WTC11 (cell line): ENCODE measurements at regions not wholly inside any gene's neighbourhood (a gene's known extent, or its start where the extent isn't known, plus 50 kb on each side); places are given as distances from the start of the nearest gene placed in this dataset.

Source experiments
- ATAC-seq: fragments of 200-7000 bp; cut with Tn5 transposase; 2 replicates; pipeline ENCODE4 v1.10.0; 2021; ENCODE audit warnings: mild to moderate bottlenecking, moderate library complexity
- CTCF ChIA-PET: fragments of 300-600 bp; sonication (Branson Sonifier 250); formaldehyde crosslinking; loops from one replicate; lab custom pipeline; 2021; ENCODE audit warnings: antibody characterized with exemption; lab: Charles Lee
- POLR2A ChIA-PET: fragments of 350-600 bp; sonication (Branson Sonifier 250); formaldehyde crosslinking; loops from one replicate; lab custom pipeline; 2021; ENCODE audit warnings: antibody characterized with exemption; lab: Charles Lee
- DNase-seq: peaks from one replicate; pipeline ENCODE4 v3.0.0; 2021; ENCODE audit warnings: low spot score
- H3K27ac Mint-ChIP-seq: 2 replicates; pipeline ENCODE4 v1.8.0; 2021; ENCODE audit warnings: mixed read lengths
- H3K27me3 Mint-ChIP-seq: 2 replicates; pipeline ENCODE4 v1.8.0; 2021; ENCODE audit warnings: low read depth, mild to moderate bottlenecking, moderate library complexity, mixed read lengths
- H3K36me3 Mint-ChIP-seq: 2 replicates; pipeline ENCODE4 v1.8.0; 2021; ENCODE audit warnings: mixed read lengths
- H3K4me1 Mint-ChIP-seq: 2 replicates; pipeline ENCODE4 v1.8.0; 2022; ENCODE audit warnings: mixed read lengths
- H3K4me3 Mint-ChIP-seq: 2 replicates; pipeline ENCODE4 v1.8.0; 2021; ENCODE audit warnings: mild to moderate bottlenecking, moderate library complexity, mixed read lengths
- H3K9me3 Mint-ChIP-seq: 2 replicates; pipeline ENCODE4 v1.8.0; 2021; ENCODE audit warnings: mixed read lengths
- NR2C2 ChIP-seq: sonication (generic); formaldehyde crosslinking; IDR thresholded peaks from 2 replicates; pipeline ENCODE4 v1.8.0; 2022; ENCODE audit warnings: mild to moderate bottlenecking, missing genetic modification reagents
- ZNF396 ChIP-seq: fragments of 250-450 bp; sonication (Bioruptor Pico); IDR thresholded peaks from 2 replicates; pipeline ENCODE4 v1.8.0; 2021; ENCODE audit warnings: mild to moderate bottlenecking, moderate library complexity, borderline replicate concordance
- ZNF423 ChIP-seq: fragments of 250-450 bp; sonication (Bioruptor Pico); IDR thresholded peaks from 2 replicates; pipeline ENCODE4 v2.1.2; 2022; ENCODE audit warnings: mild to moderate bottlenecking, moderate library complexity
- TF ChIP-seq, protein P1 (sequence below): sonication (generic); formaldehyde crosslinking; IDR thresholded peaks from 2 replicates; pipeline ENCODE4 v1.8.1; 2022; ENCODE audit warnings: mild to moderate bottlenecking, moderate library complexity, missing genetic modification reagents
- TF ChIP-seq, protein P2 (sequence below): sonication (generic); formaldehyde crosslinking; IDR thresholded peaks from 2 replicates; pipeline ENCODE4 v1.8.1; 2023; ENCODE audit warnings: mild to moderate bottlenecking, missing genetic modification reagents
- TF ChIP-seq, protein P3 (sequence below): fragments of 200-600 bp; IDR thresholded peaks from 2 replicates; pipeline ENCODE4 v1.8.0; 2022; ENCODE audit warnings: antibody characterized with exemption
- TF ChIP-seq, protein P4 (sequence below): sonication (generic); formaldehyde crosslinking; conservative IDR thresholded peaks from 2 replicates; pipeline ENCODE4 v1.8.1; 2022; ENCODE audit warnings: mild to moderate bottlenecking, missing genetic modification reagents
- TF ChIP-seq, protein P5 (sequence below): sonication (generic); formaldehyde crosslinking; IDR thresholded peaks from 2 replicates; pipeline ENCODE4 v1.8.1; 2023; ENCODE audit warnings: mild to moderate bottlenecking, missing genetic modification reagents, borderline replicate concordance
- TF ChIP-seq, protein P6 (sequence below): sonication (generic); formaldehyde crosslinking; IDR thresholded peaks from 2 replicates; pipeline ENCODE4 v1.8.1; 2022; ENCODE audit warnings: low read depth, missing genetic modification reagents, borderline replicate concordance
- TF ChIP-seq, protein P7 (sequence below): sonication (generic); formaldehyde crosslinking; IDR thresholded peaks from 2 replicates; pipeline ENCODE4 v1.8.0; 2022; ENCODE audit warnings: mild to moderate bottlenecking, missing genetic modification reagents
- TF ChIP-seq, protein P8 (sequence below): sonication (generic); formaldehyde crosslinking; IDR thresholded peaks from 2 replicates; pipeline ENCODE4 v1.8.1; 2023; ENCODE audit warnings: mild to moderate bottlenecking, missing genetic modification reagents
- TF ChIP-seq, protein P9 (sequence below): sonication (generic); formaldehyde crosslinking; IDR thresholded peaks from 2 replicates; pipeline ENCODE4 v1.8.1; 2023; ENCODE audit warnings: mild to moderate bottlenecking, missing genetic modification reagents, moderate library complexity

DNA sequence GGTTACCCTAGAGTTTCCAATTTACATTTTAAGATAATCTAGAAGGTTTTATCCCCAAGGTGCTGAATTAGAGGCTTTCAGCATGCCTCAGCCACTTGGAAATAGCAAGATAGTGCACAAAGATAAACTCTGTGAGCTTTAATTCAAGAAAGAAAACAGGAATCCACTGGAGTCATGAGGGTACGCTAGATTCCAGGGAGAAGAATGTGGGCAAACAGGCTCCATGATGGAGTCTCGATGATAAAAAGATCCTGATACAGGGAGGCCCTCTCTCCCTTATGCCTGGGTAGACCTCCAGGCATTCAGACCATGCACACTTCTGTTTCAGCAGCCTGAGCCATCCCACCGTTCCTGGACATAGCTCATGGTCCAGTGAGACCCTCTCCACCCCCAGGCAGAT is 344.6 kb upstream of the LCORL start:
- ATAC-seq (no peak), DNase-seq (no peak)
- Mint-ChIP-seq H3K36me3 (no peaks in the 10 kb centered on the region), H3K27me3 (no peaks in the 10 kb centered on the region), H3K9me3 (no peaks in the 10 kb centered on the region), H3K4me3 (no peak overlapping the region), H3K4me1 (no peaks in the 10 kb centered on the region), H3K27ac (no peak overlapping the region)
- CTCF ChIA-PET: no interaction called here
- POLR2A ChIA-PET: no interaction called here
- TF ChIP-seq, protein P1, sequence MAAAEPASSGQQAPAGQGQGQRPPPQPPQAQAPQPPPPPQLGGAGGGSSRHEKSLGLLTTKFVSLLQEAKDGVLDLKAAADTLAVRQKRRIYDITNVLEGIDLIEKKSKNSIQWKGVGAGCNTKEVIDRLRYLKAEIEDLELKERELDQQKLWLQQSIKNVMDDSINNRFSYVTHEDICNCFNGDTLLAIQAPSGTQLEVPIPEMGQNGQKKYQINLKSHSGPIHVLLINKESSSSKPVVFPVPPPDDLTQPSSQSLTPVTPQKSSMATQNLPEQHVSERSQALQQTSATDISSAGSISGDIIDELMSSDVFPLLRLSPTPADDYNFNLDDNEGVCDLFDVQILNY: no peak

DNA sequence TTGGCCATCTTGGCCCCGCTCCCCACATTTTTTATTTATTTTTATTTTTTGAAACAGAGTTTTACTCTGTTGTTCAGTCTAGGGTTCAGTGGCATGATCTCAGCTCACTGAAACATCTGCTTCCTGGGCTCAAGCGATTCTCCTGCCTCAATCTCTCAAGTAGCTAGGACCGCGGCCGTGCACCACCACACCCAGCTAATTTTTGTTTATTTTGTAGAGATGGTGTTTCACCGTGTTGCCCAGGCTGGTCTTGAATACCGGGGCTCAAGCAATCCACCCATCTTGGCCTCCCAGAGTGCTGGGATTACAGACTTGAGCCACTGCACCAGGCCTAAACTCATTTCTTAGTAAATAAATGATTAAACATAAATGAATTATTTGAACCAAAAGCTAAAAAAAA is 322.0 kb upstream of the LCORL start:
- H3K4me1 Mint-ChIP-seq: no peaks in the 10 kb centered on the region
- no peak overlapping the region for H3K27ac Mint-ChIP-seq
- POLR2A ChIA-PET: no interaction called here

DNA sequence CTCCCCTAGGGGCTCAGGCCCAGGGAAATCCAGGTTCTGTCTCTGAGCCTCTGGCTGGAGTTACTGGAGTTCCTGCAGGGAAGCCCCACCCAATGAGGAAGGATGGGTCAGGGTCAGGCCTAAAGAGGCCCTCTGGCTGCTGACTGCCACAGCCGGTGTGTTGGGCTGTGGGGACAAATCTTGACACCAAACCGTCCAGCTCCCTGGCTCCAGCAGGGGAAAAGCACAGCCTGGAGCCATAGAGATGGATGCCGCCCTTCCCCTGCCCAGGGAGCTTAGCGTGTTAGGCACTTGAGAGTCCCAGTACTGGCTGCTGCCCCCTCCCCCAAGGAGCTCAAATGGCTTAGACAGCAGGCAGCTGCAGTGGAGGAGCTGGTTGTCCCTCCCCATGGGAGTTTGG is 321.3 kb upstream of the LCORL start:
- no peaks in the 10 kb centered on the region for H3K27me3 Mint-ChIP-seq
- peaks cover 24% of the 10 kb centered on the region for H3K9me3 Mint-ChIP-seq
- ChIA-PET POLR2A (no interaction called here), CTCF (no interaction called here)
- no peak overlapping the region for H3K27ac Mint-ChIP-seq
- TF ChIP-seq, protein P2, sequence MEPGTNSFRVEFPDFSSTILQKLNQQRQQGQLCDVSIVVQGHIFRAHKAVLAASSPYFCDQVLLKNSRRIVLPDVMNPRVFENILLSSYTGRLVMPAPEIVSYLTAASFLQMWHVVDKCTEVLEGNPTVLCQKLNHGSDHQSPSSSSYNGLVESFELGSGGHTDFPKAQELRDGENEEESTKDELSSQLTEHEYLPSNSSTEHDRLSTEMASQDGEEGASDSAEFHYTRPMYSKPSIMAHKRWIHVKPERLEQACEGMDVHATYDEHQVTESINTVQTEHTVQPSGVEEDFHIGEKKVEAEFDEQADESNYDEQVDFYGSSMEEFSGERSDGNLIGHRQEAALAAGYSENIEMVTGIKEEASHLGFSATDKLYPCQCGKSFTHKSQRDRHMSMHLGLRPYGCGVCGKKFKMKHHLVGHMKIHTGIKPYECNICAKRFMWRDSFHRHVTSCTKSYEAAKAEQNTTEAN (CRISPR knock-in tag): no peak
- H3K4me1 Mint-ChIP-seq: no peaks in the 10 kb centered on the region
- ATAC-seq: no peak
- no peak for DNase-seq
- no peaks in the 10 kb centered on the region; the same call in 1 of the 2 replicates for H3K36me3 Mint-ChIP-seq
- no peak overlapping the region for H3K4me3 Mint-ChIP-seq

More for the DNA sequence above, 322.0 kb upstream of the LCORL start:
- H3K36me3 Mint-ChIP-seq: no peaks in the 10 kb centered on the region
- TF ChIP-seq, protein P3, sequence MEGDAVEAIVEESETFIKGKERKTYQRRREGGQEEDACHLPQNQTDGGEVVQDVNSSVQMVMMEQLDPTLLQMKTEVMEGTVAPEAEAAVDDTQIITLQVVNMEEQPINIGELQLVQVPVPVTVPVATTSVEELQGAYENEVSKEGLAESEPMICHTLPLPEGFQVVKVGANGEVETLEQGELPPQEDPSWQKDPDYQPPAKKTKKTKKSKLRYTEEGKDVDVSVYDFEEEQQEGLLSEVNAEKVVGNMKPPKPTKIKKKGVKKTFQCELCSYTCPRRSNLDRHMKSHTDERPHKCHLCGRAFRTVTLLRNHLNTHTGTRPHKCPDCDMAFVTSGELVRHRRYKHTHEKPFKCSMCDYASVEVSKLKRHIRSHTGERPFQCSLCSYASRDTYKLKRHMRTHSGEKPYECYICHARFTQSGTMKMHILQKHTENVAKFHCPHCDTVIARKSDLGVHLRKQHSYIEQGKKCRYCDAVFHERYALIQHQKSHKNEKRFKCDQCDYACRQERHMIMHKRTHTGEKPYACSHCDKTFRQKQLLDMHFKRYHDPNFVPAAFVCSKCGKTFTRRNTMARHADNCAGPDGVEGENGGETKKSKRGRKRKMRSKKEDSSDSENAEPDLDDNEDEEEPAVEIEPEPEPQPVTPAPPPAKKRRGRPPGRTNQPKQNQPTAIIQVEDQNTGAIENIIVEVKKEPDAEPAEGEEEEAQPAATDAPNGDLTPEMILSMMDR: no peak
- TF ChIP-seq, protein P4, sequence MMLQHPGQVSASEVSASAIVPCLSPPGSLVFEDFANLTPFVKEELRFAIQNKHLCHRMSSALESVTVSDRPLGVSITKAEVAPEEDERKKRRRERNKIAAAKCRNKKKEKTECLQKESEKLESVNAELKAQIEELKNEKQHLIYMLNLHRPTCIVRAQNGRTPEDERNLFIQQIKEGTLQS (CRISPR knock-in tag): no peak
- TF ChIP-seq ZNF423 (CRISPR knock-in tag): no peak
- TF ChIP-seq, all 79 proteins: peak for 0
- no peak overlapping the region for H3K4me3 Mint-ChIP-seq
- DNase-seq: no peak
- CTCF ChIA-PET: no interaction called here
- ATAC-seq: no peak
- H3K9me3 Mint-ChIP-seq: peaks cover 17% of the 10 kb centered on the region
- H3K27me3 Mint-ChIP-seq: no peaks in the 10 kb centered on the region

DNA sequence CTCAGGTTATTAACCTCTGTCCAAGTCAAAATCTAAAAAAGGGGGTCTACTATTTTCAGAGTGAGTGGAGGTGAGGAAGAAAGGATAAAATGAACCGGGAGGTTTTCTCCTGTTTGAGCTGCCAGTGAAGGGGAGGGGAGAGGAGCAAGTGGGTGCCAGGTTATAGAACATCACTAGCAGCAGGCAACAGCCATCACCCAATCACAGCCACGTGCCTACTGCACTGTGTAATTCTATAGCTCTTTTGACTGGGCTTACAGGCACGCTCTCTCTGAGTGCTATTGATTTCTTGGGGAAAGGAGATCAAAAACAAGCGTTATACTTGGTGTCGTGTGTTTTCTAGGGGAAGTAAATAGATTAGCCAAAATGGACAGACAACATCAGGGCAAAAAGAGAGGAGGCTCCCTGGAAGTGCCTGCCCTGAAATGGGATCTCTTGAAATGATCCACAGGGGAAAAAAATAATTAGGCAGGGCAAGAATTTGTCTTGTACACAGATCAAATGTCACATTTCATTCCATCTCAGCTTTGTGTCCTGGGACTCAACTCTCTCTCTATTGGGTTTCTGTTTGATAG is 300.5 kb upstream of the LCORL start:
- Mint-ChIP-seq H3K36me3 (no peaks in the 10 kb centered on the region), H3K27me3 (no peaks in the 10 kb centered on the region), H3K27ac (no peak overlapping the region), H3K9me3 (no peaks in the 10 kb centered on the region), H3K4me3 (no peak overlapping the region), H3K4me1 (no peaks in the 10 kb centered on the region)
- ATAC-seq (no peak), DNase-seq (no peak)
- ChIA-PET POLR2A (no interaction called here), CTCF (no interaction called here)
- TF ChIP-seq, protein P5, sequence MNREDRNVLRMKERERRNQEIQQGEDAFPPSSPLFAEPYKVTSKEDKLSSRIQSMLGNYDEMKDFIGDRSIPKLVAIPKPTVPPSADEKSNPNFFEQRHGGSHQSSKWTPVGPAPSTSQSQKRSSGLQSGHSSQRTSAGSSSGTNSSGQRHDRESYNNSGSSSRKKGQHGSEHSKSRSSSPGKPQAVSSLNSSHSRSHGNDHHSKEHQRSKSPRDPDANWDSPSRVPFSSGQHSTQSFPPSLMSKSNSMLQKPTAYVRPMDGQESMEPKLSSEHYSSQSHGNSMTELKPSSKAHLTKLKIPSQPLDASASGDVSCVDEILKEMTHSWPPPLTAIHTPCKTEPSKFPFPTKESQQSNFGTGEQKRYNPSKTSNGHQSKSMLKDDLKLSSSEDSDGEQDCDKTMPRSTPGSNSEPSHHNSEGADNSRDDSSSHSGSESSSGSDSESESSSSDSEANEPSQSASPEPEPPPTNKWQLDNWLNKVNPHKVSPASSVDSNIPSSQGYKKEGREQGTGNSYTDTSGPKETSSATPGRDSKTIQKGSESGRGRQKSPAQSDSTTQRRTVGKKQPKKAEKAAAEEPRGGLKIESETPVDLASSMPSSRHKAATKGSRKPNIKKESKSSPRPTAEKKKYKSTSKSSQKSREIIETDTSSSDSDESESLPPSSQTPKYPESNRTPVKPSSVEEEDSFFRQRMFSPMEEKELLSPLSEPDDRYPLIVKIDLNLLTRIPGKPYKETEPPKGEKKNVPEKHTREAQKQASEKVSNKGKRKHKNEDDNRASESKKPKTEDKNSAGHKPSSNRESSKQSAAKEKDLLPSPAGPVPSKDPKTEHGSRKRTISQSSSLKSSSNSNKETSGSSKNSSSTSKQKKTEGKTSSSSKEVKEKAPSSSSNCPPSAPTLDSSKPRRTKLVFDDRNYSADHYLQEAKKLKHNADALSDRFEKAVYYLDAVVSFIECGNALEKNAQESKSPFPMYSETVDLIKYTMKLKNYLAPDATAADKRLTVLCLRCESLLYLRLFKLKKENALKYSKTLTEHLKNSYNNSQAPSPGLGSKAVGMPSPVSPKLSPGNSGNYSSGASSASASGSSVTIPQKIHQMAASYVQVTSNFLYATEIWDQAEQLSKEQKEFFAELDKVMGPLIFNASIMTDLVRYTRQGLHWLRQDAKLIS (CRISPR knock-in tag): no peak
- TF ChIP-seq NR2C2 (CRISPR knock-in tag) (no peak), ZNF396 (CRISPR knock-in tag) (no peak)
- TF ChIP-seq, protein P6, sequence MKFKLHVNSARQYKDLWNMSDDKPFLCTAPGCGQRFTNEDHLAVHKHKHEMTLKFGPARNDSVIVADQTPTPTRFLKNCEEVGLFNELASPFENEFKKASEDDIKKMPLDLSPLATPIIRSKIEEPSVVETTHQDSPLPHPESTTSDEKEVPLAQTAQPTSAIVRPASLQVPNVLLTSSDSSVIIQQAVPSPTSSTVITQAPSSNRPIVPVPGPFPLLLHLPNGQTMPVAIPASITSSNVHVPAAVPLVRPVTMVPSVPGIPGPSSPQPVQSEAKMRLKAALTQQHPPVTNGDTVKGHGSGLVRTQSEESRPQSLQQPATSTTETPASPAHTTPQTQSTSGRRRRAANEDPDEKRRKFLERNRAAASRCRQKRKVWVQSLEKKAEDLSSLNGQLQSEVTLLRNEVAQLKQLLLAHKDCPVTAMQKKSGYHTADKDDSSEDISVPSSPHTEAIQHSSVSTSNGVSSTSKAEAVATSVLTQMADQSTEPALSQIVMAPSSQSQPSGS (CRISPR knock-in tag): no peak
- TF ChIP-seq, protein P7, sequence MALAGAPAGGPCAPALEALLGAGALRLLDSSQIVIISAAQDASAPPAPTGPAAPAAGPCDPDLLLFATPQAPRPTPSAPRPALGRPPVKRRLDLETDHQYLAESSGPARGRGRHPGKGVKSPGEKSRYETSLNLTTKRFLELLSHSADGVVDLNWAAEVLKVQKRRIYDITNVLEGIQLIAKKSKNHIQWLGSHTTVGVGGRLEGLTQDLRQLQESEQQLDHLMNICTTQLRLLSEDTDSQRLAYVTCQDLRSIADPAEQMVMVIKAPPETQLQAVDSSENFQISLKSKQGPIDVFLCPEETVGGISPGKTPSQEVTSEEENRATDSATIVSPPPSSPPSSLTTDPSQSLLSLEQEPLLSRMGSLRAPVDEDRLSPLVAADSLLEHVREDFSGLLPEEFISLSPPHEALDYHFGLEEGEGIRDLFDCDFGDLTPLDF (CRISPR knock-in tag): no peak
- TF ChIP-seq, protein P8, sequence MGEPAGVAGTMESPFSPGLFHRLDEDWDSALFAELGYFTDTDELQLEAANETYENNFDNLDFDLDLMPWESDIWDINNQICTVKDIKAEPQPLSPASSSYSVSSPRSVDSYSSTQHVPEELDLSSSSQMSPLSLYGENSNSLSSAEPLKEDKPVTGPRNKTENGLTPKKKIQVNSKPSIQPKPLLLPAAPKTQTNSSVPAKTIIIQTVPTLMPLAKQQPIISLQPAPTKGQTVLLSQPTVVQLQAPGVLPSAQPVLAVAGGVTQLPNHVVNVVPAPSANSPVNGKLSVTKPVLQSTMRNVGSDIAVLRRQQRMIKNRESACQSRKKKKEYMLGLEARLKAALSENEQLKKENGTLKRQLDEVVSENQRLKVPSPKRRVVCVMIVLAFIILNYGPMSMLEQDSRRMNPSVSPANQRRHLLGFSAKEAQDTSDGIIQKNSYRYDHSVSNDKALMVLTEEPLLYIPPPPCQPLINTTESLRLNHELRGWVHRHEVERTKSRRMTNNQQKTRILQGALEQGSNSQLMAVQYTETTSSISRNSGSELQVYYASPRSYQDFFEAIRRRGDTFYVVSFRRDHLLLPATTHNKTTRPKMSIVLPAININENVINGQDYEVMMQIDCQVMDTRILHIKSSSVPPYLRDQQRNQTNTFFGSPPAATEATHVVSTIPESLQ (CRISPR knock-in tag): no peak
- TF ChIP-seq, protein P9, sequence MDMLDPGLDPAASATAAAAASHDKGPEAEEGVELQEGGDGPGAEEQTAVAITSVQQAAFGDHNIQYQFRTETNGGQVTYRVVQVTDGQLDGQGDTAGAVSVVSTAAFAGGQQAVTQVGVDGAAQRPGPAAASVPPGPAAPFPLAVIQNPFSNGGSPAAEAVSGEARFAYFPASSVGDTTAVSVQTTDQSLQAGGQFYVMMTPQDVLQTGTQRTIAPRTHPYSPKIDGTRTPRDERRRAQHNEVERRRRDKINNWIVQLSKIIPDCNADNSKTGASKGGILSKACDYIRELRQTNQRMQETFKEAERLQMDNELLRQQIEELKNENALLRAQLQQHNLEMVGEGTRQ (CRISPR knock-in tag): no peak
